ENCODE measurements at regions not wholly inside any gene's neighbourhood (a gene's known extent, or its start where the extent isn't known, plus 50 kb on each side); places are given as distances from the start of the nearest gene placed in this dataset.

DNA sequence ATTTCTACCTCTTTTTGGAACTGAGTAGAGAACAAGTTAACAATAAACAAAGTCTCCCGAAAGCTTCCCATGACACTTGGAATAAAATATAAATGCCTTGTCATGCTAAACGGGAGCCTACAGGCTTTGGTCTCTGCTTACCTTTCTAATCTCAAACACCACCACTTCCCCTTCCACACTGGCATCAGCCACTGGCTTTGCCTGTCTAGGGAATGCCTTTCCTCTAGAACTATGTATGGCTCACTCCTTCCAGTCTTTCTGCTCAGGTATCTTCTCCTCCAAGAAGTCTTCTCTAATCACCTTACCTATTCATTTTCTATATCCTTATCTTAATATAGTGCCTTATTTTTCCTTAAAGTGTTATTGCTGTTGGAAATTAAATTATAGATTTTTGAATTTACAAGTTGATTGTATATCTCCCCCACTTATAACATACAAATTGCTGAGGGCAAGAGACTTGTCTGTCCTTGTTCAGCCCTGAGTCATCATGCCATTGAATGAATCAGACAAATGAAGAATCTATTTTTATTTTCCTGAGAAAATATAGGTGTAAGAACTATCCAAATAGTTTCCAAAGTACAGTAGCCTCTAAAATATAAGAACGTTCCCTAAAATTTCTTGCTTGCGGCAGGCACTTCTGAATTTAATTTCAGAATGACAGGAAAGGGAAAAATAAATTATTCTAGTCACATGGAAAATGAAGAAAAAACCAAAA, 119.2 kb downstream of the TM2D1 start:
- Mint-ChIP-seq H3K36me3 (no peaks in the 10 kb centered on the region), H3K4me3 (no peak overlapping the region), H3K9me3 (no peaks in the 10 kb centered on the region), H3K27me3 (ENCODE audit: low read depth) (no peaks in the 10 kb centered on the region), H3K27ac (no peak overlapping the region), H3K4me1 (peaks cover 23% of the 10 kb centered on the region)
- TF ChIP-seq, protein P1, sequence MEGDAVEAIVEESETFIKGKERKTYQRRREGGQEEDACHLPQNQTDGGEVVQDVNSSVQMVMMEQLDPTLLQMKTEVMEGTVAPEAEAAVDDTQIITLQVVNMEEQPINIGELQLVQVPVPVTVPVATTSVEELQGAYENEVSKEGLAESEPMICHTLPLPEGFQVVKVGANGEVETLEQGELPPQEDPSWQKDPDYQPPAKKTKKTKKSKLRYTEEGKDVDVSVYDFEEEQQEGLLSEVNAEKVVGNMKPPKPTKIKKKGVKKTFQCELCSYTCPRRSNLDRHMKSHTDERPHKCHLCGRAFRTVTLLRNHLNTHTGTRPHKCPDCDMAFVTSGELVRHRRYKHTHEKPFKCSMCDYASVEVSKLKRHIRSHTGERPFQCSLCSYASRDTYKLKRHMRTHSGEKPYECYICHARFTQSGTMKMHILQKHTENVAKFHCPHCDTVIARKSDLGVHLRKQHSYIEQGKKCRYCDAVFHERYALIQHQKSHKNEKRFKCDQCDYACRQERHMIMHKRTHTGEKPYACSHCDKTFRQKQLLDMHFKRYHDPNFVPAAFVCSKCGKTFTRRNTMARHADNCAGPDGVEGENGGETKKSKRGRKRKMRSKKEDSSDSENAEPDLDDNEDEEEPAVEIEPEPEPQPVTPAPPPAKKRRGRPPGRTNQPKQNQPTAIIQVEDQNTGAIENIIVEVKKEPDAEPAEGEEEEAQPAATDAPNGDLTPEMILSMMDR (IDR thresholded peaks at IDR 0.05; ENCODE audit: unreplicated experiment) = no peak
- DNase-seq (ENCODE audit: low spot score in 2 of 2, unreplicated experiment in 2 of 2) = no peak

DNA sequence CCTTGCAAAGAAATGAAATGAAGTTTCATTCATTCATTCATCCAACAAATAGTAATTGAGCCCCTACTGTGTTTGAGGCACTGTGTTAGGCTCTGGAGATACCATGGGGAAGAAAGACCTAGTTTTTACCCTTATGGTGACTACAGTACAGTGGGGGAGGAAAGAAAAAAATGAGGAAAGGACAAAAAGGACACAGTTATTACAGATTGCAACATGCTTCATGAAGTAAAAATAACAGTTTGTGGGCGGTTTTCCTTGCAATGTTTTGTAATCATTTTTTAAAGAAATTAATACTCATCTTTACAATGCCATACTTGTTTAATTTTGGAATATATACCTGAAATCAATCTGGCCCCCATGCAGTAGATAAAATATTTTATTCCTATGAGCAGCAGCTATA, 120.3 kb downstream of the TM2D1 start:
- TF ChIP-seq, protein P1 (IDR thresholded peaks at IDR 0.05; ENCODE audit: unreplicated experiment) = no peak
- DNase-seq (ENCODE audit: low spot score in 2 of 2, unreplicated experiment in 2 of 2) = no peak
- Mint-ChIP-seq H3K36me3 (no peaks in the 10 kb centered on the region), H3K9me3 (peaks cover 4% of the 10 kb centered on the region), H3K4me3 (no peak overlapping the region), H3K27me3 (ENCODE audit: low read depth) (no peaks in the 10 kb centered on the region), H3K4me1 (peaks cover 23% of the 10 kb centered on the region), H3K27ac (no peak overlapping the region)

DNA sequence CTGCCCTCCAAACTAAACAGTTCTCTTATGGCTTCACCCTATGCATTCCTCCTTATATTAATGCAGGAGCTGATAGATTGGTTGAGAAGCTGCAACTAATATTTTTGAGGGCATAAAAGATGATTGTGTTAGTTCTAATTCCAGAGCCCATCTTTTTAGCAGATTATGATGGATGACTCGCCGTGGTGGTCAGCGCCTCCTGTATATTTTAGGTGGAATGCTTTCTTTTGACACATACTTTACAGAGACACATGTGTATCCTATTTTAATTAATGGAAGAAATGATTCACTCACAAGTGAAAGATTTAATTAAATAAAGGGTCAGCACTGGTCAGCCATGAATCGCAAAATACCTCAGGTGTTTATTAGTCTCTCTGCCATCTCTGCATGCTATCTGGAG, 120.7 kb downstream of the TM2D1 start:
- DNase-seq (ENCODE audit: low spot score in 2 of 2, unreplicated experiment in 2 of 2) = no peak
- no peaks in the 10 kb centered on the region for H3K27me3 Mint-ChIP-seq (ENCODE audit: low read depth)
- TF ChIP-seq, protein P1 (IDR thresholded peaks at IDR 0.05; ENCODE audit: unreplicated experiment) = no peak
- no peaks in the 10 kb centered on the region for H3K36me3 Mint-ChIP-seq
- no peak overlapping the region for H3K4me3 Mint-ChIP-seq
- no peak overlapping the region for H3K27ac Mint-ChIP-seq
- H3K4me1 Mint-ChIP-seq = peaks cover 23% of the 10 kb centered on the region
- peaks cover 4% of the 10 kb centered on the region for H3K9me3 Mint-ChIP-seq

DNA sequence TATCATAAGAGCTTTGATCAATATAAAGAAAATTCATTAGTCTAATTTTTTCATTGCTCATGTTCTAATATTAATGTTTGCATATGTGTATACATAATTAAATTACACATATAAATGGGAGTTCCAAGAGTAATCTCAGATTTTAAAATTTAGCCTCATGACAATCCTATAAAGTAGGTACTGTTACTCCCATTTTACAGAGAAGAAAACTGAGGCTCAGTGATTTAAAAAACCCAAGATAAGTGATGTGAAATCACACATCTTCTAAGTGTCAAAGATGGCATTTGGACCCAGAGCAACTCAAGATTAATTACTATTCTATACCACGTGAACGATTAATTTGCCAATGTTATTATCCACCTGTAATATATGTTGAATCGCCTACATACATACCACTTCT, 122.3 kb downstream of the TM2D1 start:
- Mint-ChIP-seq H3K27ac (no peak overlapping the region), H3K36me3 (peaks cover 5% of the 10 kb centered on the region), H3K9me3 (peaks cover 8% of the 10 kb centered on the region), H3K4me3 (no peak overlapping the region), H3K27me3 (ENCODE audit: low read depth) (no peaks in the 10 kb centered on the region), H3K4me1 (peaks cover 23% of the 10 kb centered on the region)
- TF ChIP-seq, protein P1 (IDR thresholded peaks at IDR 0.05; ENCODE audit: unreplicated experiment) = no peak
- no peak for DNase-seq (ENCODE audit: low spot score in 2 of 2, unreplicated experiment in 2 of 2)

DNA sequence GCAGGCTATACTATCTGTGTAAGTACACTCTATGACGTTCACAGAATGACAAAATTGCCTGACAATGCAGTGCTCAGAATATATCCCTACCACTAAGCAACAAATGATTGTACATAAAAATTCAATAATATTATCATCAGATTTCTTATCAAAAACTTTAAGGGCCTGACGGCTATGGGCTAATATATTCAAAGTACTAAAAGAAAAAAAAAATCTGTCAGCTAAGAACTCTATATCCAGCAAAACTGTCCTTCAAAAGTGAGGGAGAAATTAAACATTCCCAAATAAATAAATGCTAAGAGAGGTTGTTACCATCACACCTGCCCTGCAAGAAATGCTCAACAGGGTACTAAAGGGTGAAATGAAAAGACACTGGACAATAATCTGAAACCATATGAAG, 127.3 kb downstream of the TM2D1 start:
- H3K4me3 Mint-ChIP-seq = no peak overlapping the region
- peaks cover 11% of the 10 kb centered on the region for H3K36me3 Mint-ChIP-seq
- peaks cover 8% of the 10 kb centered on the region for H3K9me3 Mint-ChIP-seq
- H3K4me1 Mint-ChIP-seq = peaks cover 10% of the 10 kb centered on the region
- TF ChIP-seq, protein P1 (IDR thresholded peaks at IDR 0.05; ENCODE audit: unreplicated experiment) = no peak
- no peaks in the 10 kb centered on the region for H3K27me3 Mint-ChIP-seq (ENCODE audit: low read depth)
- no peak overlapping the region for H3K27ac Mint-ChIP-seq
- no peak for DNase-seq (ENCODE audit: low spot score in 2 of 2, unreplicated experiment in 2 of 2)

All from mesothelial cell of epicardium (in vitro differentiated cells).